Stimulated activated memory B cell treated with anti-CD40 and anti-IgM and Interleukin-4, amounts not matched to agents 10 μg/mL and 1 μg/mL and 100 μg/mL, for 72 hours (primary cell): ENCODE measurements at regions not wholly inside any gene's neighbourhood (a gene's known extent, or its start where the extent isn't known, plus 50 kb on each side); places are given as distances from the start of the nearest gene placed in this dataset.

Source experiments
- ATAC-seq: fragments of 150-1000 bp; cut with Tn5 transposase; 2 replicates; pipeline ENCODE4 v1.10.0; 2021
- H3K27ac Mint-ChIP-seq: one replicate; pipeline ENCODE4 v1.8.0; 2022; ENCODE audit warnings: mild to moderate bottlenecking, mixed read lengths
- H3K27me3 Mint-ChIP-seq: one replicate; pipeline ENCODE4 v1.8.0; 2022; ENCODE audit warnings: mixed read lengths
- H3K36me3 Mint-ChIP-seq: one replicate; pipeline ENCODE4 v1.8.0; 2022; ENCODE audit warnings: mixed read lengths
- H3K4me1 Mint-ChIP-seq: one replicate; pipeline ENCODE4 v1.8.0; 2022; ENCODE audit warnings: mixed read lengths
- H3K4me3 Mint-ChIP-seq: one replicate; pipeline ENCODE4 v1.8.0; 2022; ENCODE audit warnings: mild to moderate bottlenecking, moderate library complexity, mixed read lengths
- H3K9me3 Mint-ChIP-seq: one replicate; pipeline ENCODE4 v1.8.0; 2022; ENCODE audit warnings: mixed read lengths

DNA sequence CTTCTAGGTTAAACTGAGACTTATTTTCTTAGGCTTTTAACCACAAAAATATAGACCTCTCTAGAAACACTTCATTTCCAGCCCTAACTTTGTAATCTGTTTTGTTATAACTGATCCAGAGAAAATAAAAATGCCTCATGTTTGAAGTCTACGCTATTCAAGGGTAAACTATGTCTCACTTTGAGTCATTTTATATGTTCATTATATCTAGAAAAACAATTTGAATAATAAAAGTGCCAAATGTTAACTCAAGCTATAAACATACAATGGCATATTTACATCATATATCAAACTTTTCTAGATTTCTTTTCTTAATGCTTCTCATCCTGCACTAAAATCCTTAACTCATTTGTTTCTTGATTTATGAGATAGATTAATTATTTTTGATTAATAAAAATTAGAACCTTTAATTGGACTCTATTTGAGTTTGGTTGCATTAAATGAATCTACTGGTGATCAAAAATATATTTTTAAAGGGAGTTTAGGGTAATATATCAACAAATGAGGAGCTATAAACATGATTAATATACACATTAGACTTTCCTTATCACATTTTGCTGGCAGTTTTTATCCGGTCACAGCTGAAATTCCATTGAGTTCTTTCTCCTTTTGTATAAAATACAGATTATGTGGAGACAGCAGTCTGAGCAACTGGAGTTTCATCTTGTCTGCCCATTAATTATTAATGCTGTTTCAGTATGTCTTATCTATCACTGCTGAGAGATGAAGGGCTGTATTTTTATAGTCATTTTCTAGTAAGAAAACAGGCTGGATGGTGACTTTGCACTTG, 246.5 kb downstream of the TBX18 start:
- Mint-ChIP-seq H3K36me3 (no peaks in the 10 kb centered on the region), H3K4me1 (no peaks in the 10 kb centered on the region), H3K27ac (no peak overlapping the region), H3K4me3 (no peak overlapping the region), H3K9me3 (peaks cover 3% of the 10 kb centered on the region), H3K27me3 (no peaks in the 10 kb centered on the region)
- no peak for ATAC-seq

DNA sequence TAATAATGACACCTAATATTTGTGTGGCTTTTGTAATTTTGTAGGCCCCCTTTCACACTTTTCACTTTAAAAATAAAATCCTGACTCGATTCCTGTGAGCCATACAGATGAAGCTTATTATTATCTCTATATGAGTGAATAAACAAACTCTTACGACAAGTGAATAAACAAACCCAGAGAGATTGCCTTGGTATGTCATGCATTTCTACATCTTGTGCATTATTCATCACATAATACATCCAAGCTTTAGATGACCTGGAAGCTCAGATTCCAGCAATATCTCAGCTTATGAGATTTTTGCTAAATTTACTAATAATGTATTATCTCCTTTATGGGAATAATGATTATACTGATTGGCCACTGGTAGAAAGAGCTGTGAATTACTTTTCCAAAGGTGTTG, 248.2 kb downstream of the TBX18 start:
- Mint-ChIP-seq H3K27me3 (no peaks in the 10 kb centered on the region), H3K4me3 (no peak overlapping the region), H3K36me3 (no peaks in the 10 kb centered on the region), H3K4me1 (no peaks in the 10 kb centered on the region), H3K27ac (no peak overlapping the region), H3K9me3 (no peaks in the 10 kb centered on the region)
- no peak for ATAC-seq

DNA sequence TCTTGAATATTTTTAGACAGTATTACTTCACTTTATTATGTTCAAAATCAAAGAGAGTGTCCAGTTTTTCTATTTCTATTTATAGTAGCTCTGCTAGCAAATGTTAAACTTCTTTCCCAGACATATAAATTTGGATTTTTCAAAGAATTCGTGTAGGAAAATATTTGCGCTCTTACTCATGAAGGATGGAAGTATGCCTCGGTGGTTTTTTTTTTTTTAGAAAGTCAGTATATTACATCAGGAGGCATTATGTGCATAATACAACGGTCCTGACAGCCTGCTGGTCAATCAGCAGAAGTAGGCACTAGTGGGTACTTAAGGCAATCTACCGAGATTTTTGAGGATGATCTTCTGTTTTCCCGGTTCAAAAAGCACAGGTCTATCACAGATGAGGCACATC, 249.3 kb downstream of the TBX18 start:
- Mint-ChIP-seq H3K9me3 (no peaks in the 10 kb centered on the region), H3K27ac (no peak overlapping the region), H3K36me3 (no peaks in the 10 kb centered on the region), H3K27me3 (no peaks in the 10 kb centered on the region), H3K4me1 (no peaks in the 10 kb centered on the region), H3K4me3 (no peak overlapping the region)
- no peak for ATAC-seq

DNA sequence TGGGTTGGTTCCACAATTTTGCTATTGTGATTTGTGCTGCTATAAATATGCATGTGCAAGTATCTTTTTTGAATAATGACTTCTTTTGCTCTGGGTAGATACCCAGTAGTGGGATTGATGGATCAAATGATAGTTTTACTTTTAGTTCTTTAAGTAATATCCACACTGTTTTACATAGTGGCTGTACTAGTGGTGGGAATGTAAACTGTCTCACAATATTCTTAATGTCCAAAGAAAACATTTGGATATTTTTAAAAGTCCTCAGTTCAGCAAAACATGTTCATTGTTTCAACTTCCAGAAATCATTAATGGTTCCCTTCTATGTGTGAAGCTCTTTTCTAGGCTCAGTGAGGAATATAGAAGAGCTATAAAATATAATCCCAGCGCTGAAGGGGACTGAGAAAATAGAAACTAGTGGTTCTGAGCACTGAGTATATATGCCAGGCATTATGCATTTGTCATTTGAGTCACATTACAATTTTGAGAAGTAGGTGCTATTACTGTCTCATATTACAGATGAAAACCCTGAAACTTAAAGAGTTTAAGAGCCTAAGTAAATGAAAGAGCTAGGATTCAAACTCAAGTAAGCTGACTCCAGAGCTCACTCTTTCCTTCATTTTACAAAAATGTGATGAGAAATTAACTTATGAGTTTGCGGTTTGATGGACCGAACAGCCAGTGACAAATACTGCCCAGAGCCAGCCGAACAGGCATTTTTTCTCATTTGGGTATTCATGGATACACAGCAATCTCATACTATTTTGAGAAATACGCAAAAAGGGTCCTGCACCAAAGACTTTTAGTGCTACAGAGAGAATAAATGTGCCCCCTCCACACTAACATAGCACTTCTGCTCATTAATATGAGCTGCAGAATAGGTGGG, 250.1 kb downstream of the TBX18 start:
- Mint-ChIP-seq H3K9me3 (no peaks in the 10 kb centered on the region), H3K4me3 (no peak overlapping the region), H3K27ac (no peak overlapping the region), H3K27me3 (no peaks in the 10 kb centered on the region), H3K36me3 (no peaks in the 10 kb centered on the region), H3K4me1 (no peaks in the 10 kb centered on the region)
- ATAC-seq, result no peak

DNA sequence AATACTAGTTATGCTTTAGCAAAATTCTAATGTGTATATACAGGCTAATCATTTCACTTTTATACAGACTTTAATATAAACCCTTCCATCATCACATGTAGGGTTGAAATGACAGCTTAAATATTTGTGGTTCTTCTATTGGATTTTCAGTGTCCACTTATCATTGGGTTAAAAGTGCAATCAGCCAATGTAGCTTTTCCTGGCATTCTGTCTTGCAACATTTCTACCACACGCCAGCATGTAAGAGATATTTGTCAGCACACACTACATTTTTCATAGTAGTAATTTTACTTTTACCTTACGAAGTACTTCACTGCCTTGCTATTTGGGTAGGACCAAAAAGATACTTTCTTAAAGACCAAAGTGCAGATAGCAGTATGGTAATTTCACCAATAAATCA, 252.0 kb downstream of the TBX18 start:
- no peak for ATAC-seq
- no peaks in the 10 kb centered on the region for H3K36me3 Mint-ChIP-seq

DNA sequence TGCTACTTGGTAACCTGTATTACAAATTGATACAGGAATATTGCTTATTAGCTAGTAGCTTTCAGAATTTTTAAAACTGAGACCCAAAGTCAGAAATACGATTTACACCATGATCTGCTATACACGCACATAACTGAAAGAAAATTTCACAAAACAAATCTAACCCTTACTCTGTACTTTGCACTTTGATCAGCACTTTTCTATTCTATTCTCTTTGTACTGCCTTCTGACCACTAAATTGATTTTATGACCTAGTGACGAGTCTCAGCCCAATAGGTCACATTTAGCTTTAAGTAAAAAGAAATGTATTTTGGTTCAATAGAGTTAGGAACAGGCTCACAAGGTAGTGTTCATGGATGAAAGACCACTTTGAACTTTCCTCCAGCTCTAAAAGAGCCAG, 252.5 kb downstream of the TBX18 start:
- Mint-ChIP-seq H3K27ac (no peak overlapping the region), H3K4me3 (no peak overlapping the region), H3K9me3 (peaks cover 4% of the 10 kb centered on the region), H3K4me1 (no peaks in the 10 kb centered on the region), H3K27me3 (no peaks in the 10 kb centered on the region), H3K36me3 (no peaks in the 10 kb centered on the region)
- ATAC-seq, result no peak

More for the DNA sequence above, 252.0 kb downstream of the TBX18 start:
- H3K4me1 Mint-ChIP-seq, result no peaks in the 10 kb centered on the region
- no peaks in the 10 kb centered on the region for H3K27me3 Mint-ChIP-seq
- no peak overlapping the region for H3K4me3 Mint-ChIP-seq
- peaks cover 4% of the 10 kb centered on the region for H3K9me3 Mint-ChIP-seq
- no peak overlapping the region for H3K27ac Mint-ChIP-seq

DNA sequence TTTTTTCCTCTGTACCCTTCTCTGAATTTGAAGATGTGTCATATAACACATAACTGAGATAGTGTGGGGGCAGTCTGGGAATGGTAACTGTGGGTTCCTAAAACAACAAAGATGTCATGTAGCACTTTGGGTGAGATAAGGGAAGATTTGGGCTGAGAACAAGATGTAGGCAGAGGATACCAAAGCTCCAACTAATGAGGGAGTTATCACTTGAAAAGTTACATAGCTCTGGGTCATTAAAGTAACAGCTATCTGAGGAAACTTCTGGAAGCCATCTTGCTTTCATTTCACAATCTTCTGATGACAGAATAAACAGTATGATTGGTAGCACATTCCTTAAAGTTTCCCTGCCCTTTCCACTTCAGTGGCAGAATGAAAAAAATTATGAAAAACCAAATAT, 255.4 kb downstream of the TBX18 start:
- Mint-ChIP-seq H3K9me3 (peaks cover 6% of the 10 kb centered on the region), H3K4me1 (no peaks in the 10 kb centered on the region), H3K27ac (no peak overlapping the region), H3K4me3 (no peak overlapping the region), H3K36me3 (no peaks in the 10 kb centered on the region), H3K27me3 (no peaks in the 10 kb centered on the region)
- no peak for ATAC-seq

DNA sequence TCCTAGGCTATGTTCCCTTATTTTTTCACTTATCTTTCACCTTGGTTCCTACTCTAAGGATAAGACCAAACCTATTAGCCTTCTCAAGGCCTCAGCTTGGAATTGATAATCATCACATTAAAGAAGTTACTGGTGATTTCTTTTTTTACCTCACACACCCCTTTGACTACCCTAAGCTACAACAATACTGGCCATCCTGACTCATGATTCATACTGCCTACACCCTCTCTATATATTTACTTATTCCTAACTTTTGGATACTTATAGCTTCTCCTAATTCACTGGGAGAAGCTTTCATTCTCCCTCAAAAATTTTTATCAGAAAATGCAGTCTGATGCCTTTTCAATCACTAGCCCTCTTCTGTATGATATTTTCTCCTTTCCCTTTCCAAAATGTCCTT, 256.1 kb downstream of the TBX18 start:
- Mint-ChIP-seq H3K36me3 (no peaks in the 10 kb centered on the region), H3K27me3 (no peaks in the 10 kb centered on the region), H3K4me1 (no peaks in the 10 kb centered on the region), H3K27ac (no peak overlapping the region), H3K4me3 (no peak overlapping the region), H3K9me3 (peaks cover 6% of the 10 kb centered on the region)
- ATAC-seq, result no peak

DNA sequence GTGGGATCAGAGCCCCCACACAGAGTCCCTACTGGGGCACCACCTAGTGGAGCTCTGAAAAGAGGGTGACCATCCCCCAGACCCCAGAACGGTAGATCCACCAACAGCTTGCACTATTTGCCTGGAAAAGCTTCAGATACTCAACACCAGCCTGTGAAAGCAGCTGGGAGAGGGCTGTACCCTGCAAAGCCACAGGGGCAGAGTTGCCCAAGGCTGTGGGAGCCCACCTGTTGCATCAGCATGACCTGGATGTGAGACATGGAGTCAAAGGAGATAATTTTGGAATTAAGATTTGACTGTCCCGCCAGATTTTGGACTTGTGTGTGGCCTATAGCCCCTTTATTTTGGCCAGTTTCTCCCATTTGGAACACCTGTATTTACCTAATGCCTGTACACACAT, 260.4 kb downstream of the TBX18 start:
- H3K27me3 Mint-ChIP-seq, result no peaks in the 10 kb centered on the region
- H3K36me3 Mint-ChIP-seq, result no peaks in the 10 kb centered on the region
- no peaks in the 10 kb centered on the region for H3K4me1 Mint-ChIP-seq
- H3K27ac Mint-ChIP-seq, result no peak overlapping the region
- ATAC-seq, result no peak
- peaks cover 19% of the 10 kb centered on the region for H3K9me3 Mint-ChIP-seq
- no peak overlapping the region for H3K4me3 Mint-ChIP-seq

DNA sequence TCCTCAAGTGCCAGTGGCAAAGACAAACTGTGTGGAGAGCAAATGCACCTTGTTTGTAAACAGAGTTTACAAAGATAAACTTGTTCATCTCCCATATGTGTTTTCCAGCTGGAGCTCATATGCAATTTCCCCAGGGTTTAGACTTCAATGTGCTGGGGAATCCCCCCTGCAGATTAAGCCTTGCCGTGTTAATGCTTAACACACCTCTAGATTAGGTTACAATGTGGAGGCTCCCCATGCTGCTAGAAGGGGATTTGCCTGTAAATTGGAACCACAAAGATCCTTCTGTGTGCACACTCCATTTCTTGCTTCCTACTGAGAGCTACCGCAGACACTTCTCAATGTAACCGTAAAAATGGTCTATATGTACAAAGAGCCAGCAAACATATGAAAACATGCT, 263.1 kb downstream of the TBX18 start:
- ATAC-seq, result no peak
- no peaks in the 10 kb centered on the region for H3K27me3 Mint-ChIP-seq
- H3K9me3 Mint-ChIP-seq, result peaks cover 12% of the 10 kb centered on the region
- no peaks in the 10 kb centered on the region for H3K36me3 Mint-ChIP-seq
- H3K4me1 Mint-ChIP-seq, result no peaks in the 10 kb centered on the region
- H3K27ac Mint-ChIP-seq, result no peak overlapping the region
- no peak overlapping the region for H3K4me3 Mint-ChIP-seq

DNA sequence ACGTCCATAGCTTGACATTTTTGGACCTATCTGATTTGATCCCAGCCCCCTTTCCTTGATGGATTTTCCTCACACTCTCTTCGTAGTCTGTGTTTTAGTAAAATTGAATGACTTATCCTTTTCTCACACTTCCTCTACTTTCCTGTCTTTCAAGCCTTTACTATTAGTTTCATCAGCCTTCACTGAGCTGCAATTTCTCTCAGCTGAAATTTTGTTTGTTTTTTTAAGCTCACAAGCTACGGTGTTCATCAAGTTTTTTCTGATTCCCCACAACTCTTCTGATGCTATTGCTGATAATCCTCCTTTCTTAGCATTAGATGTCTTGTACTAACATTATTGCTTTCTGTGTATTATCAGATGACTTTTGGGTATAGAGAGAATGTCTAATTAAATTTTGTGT, 263.7 kb downstream of the TBX18 start:
- Mint-ChIP-seq H3K4me3 (no peak overlapping the region), H3K4me1 (no peaks in the 10 kb centered on the region), H3K36me3 (no peaks in the 10 kb centered on the region), H3K27ac (no peak overlapping the region), H3K9me3 (peaks cover 12% of the 10 kb centered on the region), H3K27me3 (no peaks in the 10 kb centered on the region)
- no peak for ATAC-seq

DNA sequence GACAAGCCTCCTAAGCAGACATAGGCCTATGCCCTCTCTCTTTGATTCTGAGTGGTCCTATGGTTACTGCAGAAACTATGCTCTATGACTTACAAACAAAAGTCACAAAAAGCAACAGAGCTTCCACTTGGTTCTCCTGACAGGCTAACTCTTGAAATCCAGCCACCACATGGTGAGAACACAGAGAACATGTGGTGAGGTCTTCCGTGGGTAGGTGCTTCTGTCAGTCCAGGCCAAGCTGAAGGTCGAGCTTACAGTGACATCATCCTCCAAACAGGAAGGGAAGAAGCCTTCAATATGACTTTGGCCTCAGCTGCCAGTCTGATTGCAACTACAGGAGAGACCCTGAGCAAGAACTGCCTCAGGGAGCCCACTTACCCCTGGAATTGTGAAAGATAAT, 265.5 kb downstream of the TBX18 start:
- no peaks in the 10 kb centered on the region for H3K36me3 Mint-ChIP-seq
- peaks cover 12% of the 10 kb centered on the region for H3K9me3 Mint-ChIP-seq
- H3K27me3 Mint-ChIP-seq, result no peaks in the 10 kb centered on the region
- no peak overlapping the region for H3K27ac Mint-ChIP-seq
- peak; percentile 24 for ATAC-seq
- no peaks in the 10 kb centered on the region for H3K4me1 Mint-ChIP-seq
- no peak overlapping the region for H3K4me3 Mint-ChIP-seq

DNA sequence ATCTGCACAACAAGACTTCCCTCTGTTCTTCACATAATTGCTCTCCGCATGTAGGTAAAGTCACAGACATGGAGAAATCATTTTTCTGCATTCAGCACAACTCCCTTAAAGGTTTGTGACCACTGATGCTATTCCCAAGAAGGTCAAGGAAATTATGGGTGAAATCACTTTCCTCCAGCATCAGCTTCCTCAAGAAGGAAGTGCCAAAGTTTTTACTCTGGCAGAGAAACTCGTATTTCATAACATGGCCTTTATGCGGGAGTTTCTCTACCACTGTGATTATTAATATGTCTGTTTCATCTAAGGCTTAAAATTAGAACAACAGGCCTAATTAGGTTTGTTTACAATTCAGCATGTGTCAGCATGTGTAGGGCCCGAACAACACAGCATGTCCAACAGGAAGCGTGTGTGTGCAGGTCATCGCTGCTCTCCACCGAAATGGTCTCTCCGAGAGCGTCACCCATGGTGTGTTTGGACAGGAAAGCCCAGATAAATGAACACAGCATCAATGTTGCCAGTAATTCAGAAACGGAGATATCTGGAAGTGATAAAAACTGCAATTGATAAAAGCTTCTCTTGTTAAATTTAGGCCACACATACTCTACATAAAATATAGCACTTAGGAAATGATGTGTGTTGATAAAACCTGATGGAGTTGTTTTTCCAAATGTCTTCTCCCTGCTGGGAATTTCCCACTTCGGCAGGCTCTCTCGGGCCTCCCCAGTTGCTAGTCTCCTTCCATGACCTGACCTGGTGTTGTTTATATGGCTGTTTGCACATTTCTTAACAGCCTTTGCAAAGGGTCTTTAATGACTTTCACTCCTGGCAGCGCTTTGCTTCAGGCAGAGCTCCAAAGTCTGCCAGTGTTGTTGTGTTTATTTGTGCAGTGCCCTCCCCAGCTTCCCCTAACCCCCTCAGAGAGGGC, 265.1 kb upstream of the CEP162 start:
- H3K4me3 Mint-ChIP-seq, result no peak overlapping the region
- no peak for ATAC-seq
- no peak overlapping the region for H3K27ac Mint-ChIP-seq
- no peaks in the 10 kb centered on the region for H3K4me1 Mint-ChIP-seq
- H3K36me3 Mint-ChIP-seq, result no peaks in the 10 kb centered on the region
- H3K9me3 Mint-ChIP-seq, result peaks cover 14% of the 10 kb centered on the region
- no peaks in the 10 kb centered on the region for H3K27me3 Mint-ChIP-seq

DNA sequence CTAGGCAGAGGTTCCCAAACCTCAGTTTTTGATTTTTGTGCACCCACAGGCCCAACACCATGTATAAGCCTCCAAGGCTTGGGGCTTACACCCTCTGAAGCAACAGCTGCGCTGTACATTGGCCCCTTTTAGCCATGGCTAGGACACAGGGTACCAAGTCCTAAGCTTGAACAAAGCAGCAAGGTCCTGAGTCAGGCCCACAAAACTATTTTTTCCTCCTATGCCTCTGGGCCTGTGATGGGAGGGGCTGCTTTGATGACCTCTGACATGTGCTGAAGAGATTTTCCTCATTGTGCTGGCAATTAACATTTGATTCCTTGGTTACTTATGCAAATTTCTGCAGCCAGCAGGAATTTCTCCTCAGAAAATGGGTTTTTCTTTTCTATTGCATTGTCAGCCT, 262.2 kb upstream of the CEP162 start:
- H3K27ac Mint-ChIP-seq, result no peak overlapping the region
- no peaks in the 10 kb centered on the region for H3K27me3 Mint-ChIP-seq
- no peaks in the 10 kb centered on the region for H3K36me3 Mint-ChIP-seq
- no peak overlapping the region for H3K4me3 Mint-ChIP-seq
- ATAC-seq, result no peak
- H3K4me1 Mint-ChIP-seq, result no peaks in the 10 kb centered on the region
- H3K9me3 Mint-ChIP-seq, result peaks cover 14% of the 10 kb centered on the region

DNA sequence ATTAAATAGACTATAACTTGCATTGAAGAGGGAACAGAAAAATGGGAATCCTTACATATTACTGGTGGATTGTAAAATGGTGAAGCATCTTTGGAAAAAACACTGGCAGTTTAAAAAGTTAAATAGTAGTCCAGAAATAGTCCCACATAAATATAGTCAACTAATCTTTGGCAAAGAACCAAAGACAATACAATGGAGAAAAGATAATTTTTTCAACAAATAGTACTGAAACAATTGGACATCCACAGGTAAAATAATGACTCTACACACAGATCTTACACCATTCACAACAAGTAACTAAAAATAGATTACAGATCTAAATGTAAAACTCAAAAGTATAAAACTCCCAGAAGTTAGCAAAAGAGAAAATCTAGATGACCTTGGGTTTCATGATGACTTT, 259.1 kb upstream of the CEP162 start:
- no peak overlapping the region for H3K4me3 Mint-ChIP-seq
- H3K4me1 Mint-ChIP-seq, result no peaks in the 10 kb centered on the region
- H3K9me3 Mint-ChIP-seq, result peaks cover 18% of the 10 kb centered on the region
- ATAC-seq, result no peak
- H3K27me3 Mint-ChIP-seq, result no peaks in the 10 kb centered on the region
- H3K36me3 Mint-ChIP-seq, result no peaks in the 10 kb centered on the region
- no peak overlapping the region for H3K27ac Mint-ChIP-seq
